ENCODE measurements at regions not wholly inside any gene's neighbourhood (a gene's known extent, or its start where the extent isn't known, plus 50 kb on each side); places are given as distances from the start of the nearest gene placed in this dataset.

DNA sequence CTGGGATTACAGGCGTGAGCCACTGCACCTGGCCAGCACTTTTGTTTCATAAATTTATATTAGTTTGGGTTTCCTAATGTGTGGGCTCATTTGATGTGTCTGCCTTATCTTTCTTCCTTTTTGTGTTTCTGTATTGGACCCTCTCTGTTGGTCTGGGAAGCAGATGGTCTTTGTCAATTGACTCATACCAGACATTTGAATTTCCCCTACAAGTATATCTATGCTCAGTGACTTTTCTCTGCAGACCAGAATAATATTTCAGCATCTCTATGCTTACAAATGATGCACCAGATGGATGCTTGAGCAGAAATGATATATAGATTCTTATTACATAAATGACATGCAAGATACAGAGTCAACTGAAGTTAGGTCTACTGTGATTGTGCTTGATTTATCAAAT lies 329.9 kb upstream of the SLCO3A1 start:
- DNase-seq, result no peak

DNA sequence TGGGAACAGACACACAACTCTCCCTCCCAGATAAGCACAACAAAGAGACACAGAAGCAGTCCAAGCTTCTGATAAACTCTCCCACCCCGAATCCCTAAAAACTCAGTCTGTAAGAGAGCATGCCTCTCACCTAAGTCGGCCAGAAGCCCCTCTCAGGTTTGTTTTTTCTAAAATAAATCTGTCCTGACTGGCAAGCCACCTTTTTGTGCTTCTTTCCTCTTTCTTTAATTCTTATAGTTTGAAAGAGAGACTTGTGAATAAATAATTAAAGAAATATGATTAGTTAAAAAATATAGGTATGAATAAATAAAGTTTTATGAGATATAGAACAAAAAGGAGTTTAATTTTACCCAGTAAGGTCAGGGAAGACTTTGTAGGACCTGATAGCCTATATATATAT lies 329.0 kb upstream of the SLCO3A1 start:
- no peak for DNase-seq

DNA sequence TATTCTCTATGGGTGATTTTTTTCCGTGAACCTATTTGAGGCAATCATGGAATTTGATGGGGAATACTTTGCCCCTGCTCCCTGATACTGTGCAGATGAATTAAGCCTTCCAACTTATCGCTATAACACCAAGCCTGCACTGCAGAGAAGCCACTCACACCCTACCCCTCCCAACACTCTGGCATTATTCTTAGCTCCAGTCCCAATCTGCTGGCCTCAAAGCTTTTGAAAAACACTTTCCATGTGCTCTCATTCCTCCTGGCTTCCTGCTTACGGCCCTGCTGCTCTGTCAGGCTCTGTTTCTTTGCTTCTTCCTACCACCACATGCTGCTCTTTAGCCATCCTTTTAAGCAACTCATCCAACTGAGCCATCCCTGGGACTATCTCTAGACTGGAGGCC lies 327.8 kb upstream of the SLCO3A1 start:
- no peak for DNase-seq

DNA sequence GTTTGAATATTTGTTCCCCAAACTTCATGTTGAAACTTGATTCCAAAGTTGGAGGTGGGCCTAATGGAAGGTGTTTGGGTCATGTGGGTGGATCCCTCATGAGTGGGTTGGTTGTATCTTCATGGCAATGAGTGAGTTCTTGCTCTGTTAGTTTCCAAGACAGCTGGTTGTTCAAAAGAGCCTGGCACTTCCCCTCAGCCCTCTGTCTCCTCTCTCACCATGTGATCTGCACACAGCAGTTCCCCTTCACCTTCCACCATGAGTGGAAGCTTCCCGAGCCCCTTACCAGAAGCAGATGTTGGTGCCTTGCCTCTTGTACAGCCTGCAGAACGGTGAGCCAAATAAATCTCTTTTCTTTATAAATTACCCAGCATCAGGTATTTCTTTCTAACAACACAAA lies 327.1 kb upstream of the SLCO3A1 start:
- no peak for DNase-seq

DNA sequence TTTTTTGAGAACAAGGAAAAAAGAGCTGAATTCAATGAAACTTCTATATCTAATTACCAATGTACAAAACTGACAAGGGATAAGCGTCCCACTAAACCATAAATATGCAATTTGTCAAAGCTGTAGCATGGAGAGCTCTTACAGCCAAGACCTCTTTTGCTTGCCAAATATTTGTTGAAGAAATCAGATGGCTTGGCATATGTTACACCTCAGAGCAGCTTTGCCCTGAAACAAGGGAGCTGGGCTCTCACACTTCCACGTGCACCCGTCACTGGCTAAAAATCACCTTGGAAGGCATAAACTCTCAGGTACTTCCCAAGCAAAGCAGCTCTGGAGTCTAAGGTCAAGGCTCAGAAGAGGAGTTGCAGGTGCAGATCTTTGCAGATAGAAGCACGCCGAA lies 324.7 kb upstream of the SLCO3A1 start:
- no peak for DNase-seq

DNA sequence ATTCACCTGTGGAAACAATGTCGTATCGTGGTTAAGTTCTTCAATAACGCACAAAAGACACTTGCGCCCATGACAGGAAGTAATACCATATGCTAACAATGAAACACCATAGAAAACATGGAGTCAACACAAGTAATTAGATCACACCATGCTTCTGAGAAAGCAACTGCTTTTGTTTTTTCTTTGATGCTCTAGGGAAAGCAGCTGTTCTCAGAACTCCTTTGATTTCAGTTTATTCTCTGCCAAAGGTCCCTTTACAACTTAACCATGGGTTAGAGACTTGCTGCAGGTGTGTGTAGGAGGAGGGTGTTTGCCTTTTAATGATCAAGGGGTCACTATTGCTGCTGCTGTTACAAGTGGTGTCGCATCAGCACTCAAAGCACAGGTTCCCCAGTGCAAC lies 324.0 kb upstream of the SLCO3A1 start:
- DNase-seq, result no peak

DNA sequence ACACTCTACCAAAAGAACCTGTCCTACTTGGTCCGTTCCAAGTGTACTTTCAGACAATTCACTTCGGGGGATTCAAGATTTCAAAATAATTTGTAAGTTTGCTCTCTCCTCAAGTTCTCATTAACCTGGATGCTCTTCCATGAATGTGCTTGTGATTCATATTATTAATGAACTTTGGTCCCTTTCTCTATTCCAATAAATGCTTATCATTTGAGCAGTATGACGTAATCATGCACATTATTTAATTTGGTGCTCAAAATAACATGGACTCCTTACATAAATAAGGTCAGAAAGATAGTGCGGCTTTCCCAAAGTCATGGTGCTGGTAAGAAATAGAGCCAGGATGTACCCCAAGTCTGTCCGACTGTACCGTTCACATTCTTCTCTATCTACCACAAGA lies 323.2 kb upstream of the SLCO3A1 start:
- DNase-seq, result no peak

DNA sequence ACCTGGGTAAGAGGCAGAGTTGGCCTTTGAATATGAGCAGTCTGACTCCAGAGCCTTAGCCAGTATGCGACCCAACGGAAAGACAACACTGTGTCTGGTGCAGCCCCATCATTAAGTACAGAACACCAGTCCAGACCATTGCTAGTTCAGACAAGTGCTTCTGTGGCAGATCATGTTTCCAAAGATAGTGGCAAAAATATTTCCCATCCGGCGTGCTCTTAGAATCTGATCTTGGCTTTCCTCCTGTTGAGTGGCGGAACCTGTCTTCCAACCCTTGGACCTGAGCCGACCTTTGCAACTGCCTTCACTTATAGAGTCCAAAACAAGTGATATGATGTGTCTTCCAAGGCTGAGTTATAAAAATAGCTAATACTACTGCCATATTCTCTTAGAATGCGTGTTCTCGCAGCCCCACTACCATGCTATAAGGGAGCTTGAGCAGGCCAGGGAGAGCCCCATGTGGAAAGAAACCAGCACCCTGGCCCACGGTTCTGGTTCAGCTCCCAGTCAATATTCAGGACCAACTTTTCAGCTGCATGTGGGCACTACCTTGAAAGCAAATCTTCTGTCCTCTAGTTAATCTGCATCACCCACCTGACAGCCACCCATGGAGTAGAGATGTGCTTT lies 322.4 kb upstream of the SLCO3A1 start:
- no peak for DNase-seq

DNA sequence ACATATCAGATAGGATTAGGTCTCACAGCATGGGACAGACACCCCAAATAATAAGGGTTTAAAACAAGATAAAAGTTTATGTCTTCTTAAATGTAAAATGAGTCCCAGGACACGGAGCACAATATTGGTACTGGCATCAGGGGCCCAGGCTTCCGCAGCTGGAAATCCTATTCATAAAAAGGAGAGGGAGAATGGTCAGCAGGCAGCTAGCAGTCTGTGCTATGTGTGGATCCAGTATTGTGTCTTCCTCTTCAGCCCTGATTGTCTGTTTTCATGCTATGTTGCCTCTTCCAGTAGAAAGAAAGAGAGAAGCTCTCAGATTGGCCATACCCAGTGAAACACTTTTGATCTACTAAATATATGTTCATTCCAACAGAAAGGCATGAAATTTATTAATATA lies 319.3 kb upstream of the SLCO3A1 start:
- no peak for DNase-seq

DNA sequence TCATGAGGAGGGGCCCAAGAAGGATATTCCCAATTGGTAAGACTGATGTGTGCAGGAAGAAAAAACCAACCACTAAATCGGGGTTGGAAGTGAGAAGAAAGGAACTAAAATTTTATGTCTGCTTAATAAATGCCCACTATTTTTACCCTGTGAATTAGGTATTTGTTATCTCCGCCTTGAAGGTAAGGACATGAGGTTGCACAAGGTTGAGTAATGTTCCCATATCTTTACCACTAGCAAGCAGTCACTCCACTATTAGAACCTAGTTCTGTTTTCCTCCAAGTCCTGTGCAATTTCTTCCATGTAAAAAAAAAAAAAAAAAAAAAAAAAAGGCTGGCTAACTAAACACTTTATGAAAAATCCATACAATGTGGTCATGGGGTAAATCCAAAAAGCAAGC lies 318.5 kb upstream of the SLCO3A1 start:
- no peak for DNase-seq

DNA sequence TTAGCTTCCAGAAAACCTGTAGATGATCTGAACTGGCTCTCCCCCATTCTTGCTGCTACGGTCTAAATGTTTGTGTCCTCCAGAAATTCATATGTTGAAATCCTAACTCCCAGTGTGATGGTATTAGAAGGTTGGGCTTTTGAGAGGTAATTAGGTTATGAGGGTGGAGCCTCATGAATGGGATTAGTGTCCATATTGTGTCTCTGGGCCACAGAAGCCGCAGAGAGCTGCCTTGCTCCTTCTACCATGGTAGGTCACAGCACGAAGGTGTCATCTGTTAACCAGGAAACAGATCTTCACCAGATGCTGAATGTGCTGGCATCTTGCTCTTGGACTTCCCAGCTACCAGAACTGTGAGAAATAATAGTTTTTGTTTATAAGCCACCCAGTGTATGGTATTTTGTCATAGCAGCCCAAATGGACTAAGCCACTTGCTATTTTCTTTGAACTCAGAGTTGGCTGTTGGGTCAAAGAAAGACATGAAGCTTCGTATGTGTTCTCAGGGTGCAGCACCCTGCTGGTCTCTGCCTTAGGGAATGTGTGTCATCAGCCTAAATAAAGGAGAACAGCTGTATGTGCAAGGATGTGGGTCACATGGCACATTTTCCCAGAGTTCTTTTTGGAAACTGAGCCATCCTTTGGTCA lies 317.5 kb upstream of the SLCO3A1 start:
- peak; percentile 21 for DNase-seq

DNA sequence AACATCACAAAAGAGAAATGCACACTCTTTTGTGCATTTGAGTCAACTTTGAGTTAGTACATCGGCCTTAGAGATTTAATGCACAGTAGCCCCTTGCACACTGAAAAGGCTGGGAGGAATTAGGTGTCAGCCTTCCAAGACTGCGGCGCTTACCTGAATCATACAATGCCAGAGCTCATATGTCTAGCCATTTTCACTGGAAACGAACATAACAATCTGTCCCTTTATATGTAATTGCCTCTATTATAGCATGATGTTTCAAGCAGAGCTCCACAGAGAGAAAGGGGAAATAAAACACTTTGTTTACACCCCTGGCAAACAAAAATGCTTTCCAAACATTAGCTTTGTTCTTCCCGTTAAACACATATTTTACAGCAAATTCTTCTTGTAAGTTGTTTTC lies 315.7 kb upstream of the SLCO3A1 start:
- DNase-seq, result peak; percentile 35

DNA sequence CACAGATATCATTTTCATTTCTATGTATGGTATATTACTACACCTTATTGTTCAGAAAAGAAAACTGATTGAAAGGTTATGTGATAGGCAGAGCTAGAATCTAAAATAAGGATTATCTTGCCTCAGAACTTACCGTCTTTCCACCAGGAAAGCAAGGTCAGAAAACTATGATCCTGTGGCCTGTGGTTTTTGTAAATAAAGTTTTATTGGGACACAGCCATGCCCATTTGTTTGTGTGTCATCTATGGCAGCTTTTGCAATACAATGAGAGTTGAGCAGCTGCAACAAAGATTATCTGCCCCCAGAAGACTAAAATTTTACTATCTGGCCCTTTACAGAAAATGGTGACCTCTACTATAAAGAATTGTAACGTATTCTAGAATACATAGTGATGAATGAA lies 314.7 kb upstream of the SLCO3A1 start:
- DNase-seq, result no peak

DNA sequence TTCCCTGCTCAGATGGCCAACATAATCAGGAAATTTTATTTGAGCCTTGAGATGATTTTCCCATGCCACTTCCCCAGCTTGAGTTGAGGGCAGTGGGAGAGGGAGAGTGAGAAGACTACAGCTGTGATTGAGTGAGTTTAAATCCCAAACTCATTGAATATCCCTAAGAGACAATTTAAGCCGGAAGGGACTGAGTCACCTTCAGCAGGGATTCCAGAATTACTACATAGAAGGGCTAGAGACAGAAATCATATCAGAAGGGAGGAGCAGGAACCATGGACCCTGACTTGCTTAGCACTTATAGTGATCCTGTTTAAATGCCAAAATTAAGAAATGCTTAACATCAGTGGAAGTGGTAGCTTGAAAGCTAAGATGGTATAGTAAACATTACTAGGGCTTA lies 312.2 kb upstream of the SLCO3A1 start:
- peak; percentile 26 for DNase-seq

DNA sequence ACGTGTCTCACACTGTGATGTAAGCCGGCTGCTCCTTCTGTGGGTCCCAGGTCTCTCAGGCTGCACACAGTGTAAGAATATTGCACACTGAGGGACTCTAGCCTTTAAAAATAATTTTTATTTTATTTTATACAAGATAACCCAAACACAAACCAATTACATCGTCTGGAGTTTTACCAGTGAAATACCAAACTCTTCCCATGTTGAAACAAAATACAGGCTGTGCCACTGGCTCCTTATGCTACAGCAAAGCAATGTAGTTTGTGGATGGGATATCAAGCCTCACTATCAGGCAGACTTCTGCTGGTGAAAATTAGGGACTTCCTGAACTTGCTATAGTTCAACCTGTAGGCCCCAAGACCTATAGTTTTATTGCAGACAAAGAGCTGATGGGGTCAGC lies 311.3 kb upstream of the SLCO3A1 start:
- no peak for DNase-seq

DNA sequence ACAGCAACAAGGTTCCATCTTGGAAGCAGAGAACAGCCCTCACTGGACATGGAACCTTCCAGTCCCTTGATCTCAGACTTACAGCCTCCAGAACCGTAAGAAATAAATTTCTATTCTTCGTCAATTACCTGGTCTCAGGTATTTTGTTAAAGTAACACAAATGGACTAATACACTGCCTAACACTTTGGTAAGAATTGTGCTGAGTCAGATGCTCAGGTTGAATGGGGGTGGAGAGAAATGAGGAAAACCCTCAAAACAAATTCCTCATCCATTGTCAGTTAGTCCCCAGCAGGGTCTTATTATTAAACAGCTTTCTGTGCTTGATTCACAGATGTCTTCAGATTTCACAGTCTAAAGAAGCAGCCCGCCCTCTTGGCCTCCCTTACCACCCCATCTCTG lies 306.2 kb upstream of the SLCO3A1 start:
- DNase-seq, result no peak

DNA sequence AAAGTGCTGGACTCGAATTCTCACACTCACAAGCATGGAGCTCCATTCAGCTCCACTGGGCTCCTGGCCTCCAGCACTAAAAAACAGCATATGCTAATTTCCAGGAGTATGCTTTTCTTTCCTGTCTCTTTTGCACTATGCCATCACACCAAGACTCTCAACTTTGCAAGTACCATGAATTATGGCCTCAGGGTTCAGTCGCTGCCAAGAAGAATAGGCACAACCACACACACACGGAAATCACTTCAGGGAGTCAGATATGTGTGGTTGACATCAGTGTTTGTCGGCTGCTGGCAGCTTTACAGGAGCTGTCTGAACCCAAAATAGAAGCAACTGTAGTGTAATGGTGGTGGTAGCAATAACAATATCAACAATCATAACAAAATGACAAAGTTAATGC lies 305.0 kb upstream of the SLCO3A1 start:
- peak; percentile 7 for DNase-seq

DNA sequence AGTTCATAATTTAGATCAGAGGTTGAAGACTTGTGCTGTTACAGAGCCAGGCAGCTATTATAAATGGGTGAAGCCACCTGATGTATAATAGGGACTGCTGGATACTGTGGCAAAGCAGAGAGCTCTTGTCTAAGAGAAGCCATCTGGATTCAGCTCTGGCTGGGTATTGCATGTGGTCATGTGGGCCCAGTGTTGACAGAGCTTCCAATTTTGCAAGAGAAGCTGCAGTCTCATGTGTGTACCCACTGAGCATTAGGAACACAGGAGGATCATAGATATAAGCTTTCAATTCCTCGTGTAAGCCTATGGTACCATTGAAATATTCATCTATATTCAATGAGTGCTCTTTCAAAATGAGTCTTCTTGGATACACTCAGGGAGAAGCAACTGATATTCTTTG lies 303.9 kb upstream of the SLCO3A1 start:
- DNase-seq, result no peak

DNA sequence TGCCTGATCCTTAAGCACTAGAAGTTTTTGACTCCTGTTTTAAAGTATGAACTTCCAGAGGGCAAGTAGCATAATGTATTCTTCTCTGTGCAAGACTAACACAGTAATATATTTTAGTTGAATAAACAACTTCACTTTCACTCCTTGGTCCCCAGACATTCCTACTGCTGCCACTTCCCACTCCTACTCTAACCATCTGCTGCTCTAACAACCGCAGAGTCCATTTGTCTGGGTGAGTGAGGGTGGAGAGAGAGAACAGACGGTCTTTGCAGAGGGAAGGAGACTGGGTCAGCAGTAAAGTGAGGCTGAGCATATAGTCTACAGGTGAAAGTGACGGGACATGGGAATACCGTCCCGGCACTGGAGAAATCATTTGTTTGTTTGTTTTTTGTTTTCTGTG lies 301.0 kb upstream of the SLCO3A1 start:
- DNase-seq, result no peak

DNA sequence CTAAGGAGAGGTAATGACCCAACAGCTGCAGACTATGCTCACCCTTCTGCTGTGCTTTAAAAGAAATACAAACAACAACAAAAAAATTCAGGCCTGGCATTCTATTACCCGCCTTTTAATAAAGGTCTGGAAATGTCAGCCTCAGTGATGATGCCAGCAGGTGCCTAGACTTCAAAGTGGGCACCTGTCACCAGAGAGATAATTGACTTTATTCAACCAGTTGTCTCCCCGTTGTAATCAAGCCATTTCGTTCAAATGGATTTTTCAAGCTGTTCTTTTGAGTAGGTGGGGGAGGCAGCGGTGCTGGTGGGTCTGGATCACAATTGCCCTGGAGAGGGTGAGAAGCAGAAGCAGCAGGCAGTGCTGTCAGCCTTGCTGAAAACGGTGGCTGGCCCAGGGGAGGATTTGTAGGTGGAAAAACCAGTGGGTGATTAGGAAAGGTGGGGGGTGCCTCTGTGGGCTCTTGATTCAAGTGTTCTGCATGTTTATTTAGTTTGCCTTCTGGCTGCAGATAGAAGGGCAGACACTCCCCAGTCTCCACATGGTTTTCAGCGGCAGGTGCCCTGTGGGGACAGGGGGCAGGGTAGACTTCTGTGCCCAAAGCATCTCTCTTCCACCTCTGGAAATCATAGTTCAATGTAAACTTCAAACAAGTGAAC lies 300.2 kb upstream of the SLCO3A1 start:
- no peak for DNase-seq

DNA sequence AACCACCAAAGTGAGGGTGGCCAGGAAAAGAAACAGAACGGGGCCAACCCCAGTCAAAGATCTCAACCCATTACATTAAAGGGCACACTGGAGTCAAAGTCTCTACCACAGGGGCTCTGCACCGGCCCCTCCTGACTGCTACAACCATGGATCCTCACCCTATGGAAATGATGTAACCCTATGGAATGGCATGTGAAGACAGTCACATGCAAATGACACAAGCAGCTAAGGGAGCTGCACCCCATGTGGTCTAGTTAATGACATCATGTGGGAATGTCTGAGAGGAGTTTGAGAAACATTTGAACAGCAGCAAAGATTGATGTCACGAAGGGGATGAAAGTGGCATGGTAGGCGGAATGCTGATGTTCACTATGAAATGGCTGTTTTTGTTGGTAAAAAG lies 298.2 kb upstream of the SLCO3A1 start:
- peak; percentile 51 for DNase-seq

DNA sequence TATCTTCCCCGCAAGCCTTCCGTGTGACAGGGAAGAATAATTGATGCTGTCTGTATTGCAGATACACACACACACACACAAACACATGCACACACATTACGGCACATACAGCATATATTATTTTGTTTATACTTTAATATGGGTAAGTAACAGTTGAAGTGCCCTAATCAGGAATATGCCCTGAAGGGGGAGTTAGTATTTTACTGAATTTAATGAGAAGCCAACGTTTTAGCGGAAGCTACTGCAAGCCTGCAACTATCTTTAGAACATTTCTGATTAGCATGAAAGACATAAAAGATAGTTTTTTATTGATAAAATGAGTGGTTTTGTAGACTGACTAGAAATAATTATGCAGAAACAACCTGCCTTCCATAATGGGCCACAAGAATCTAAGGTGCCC lies 296.6 kb upstream of the SLCO3A1 start:
- DNase-seq, result no peak

DNA sequence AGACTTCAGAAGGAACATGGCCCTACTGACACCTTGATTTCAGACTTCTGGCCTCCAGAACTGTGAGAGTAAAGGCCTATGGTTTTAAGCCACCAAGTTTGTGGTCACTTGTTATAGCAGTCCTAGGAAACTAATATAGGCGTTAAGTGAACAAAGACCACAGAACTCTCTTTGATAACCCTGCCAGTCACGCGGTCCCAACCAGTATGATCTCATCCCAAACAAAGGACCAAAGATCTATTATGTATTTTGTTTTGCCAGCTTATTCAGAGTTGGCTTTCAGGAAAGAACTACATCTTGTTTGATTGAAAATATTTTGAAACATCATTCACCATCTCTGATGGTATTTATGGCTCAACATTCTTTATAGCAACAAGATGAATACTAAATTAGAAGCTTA lies 294.4 kb upstream of the SLCO3A1 start:
- DNase-seq, result no peak

DNA sequence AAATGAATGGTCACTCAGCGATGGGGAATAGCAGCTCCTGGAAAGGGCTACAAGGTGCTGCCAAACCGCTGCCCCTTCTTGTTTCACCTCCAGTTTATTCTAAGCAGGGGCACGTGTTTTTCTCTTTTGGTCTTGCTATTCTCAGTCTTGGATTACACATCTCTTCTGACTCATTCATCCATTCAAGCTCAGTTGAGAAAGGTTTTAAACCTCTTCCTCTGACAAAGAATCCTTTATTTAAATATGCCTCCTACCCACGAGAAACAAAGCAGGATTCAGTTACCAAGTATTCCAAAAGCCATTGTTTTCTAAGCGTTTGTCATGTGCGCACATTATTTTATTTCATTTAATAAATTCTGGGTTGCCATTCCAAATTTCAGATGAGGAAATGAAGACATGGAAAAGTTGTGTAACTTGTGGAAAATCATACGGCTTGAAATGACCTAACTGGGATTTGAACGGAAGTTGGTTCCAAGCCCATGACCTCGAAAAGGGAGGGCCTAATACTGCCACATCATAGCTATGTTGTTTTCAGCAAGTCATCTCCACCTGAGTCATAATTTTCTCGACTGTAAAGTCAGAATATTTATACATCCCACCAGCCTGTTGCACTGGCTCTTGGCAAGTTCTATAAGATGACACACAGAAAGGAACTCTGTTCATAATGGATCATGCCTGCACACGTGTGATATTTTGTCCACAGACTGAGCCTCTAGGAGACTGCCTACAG lies 292.0 kb upstream of the SLCO3A1 start:
- DNase-seq, result peak; percentile 95

All from fibroblast of skin of right biceps (primary cell).